A673 (cell line): ENCODE measurements at regions not wholly inside any gene's neighbourhood (a gene's known extent, or its start where the extent isn't known, plus 50 kb on each side); places are given as distances from the start of the nearest gene placed in this dataset.

Source experiments
- BruUV-seq: library from RNA; stranded (reverse); fragments of 400-500 nt; replicated peaks from 2 replicates; lab custom pipeline; 2021; lab: Mats Ljungman, UMichigan
- CTCF ChIA-PET: fragments of 300-600 bp; sonication (Branson Sonifier 250); formaldehyde crosslinking; loops from one replicate; lab custom pipeline; 2022; ENCODE audit warnings: antibody characterized with exemption; lab: Charles Lee
- POLR2A ChIA-PET: fragments of 300-600 bp; sonication (Branson Sonifier 250); formaldehyde crosslinking; loops from one replicate; lab custom pipeline; 2022; ENCODE audit warnings: antibody characterized with exemption; ENCODE audit not compliant: low non-redundant PET; lab: Charles Lee
- DNase-seq: peaks from one replicate; pipeline ENCODE4 v3.0.0-alpha.2; 2015; ENCODE audit warnings: low spot score
- H3K27ac ChIP-seq: fragments of 200-600 bp; sonication (generic); 2 replicates; pipeline ENCODE4 v1.5.1; 2016; ENCODE audit warnings: mixed run types, low read depth, mild to moderate bottlenecking, mixed read lengths, antibody characterized with exemption, low read length; ENCODE audit not compliant: poor library complexity, severe bottlenecking
- H3K27me3 ChIP-seq: fragments of 200-600 bp; sonication (generic); replicated peaks from 2 replicates; pipeline ENCODE4 v1.6.1; 2017; ENCODE audit warnings: mixed run types, low read depth, mild to moderate bottlenecking, mixed read lengths, antibody characterized with exemption, low read length; ENCODE audit not compliant: insufficient read depth, poor library complexity
- H3K36me3 ChIP-seq: fragments of 200-600 bp; sonication (generic); 2 replicates; pipeline ENCODE4 v1.6.1; 2016; ENCODE audit warnings: mixed run types, mild to moderate bottlenecking, mixed read lengths, antibody characterized with exemption, low read length; ENCODE audit not compliant: insufficient read depth, poor library complexity, severe bottlenecking
- H3K4me1 ChIP-seq: fragments of 200-600 bp; sonication (generic); 2 replicates; pipeline ENCODE4 v1.6.1; 2017; ENCODE audit warnings: mixed run types, mild to moderate bottlenecking, mixed read lengths, antibody characterized with exemption, low read length; ENCODE audit not compliant: insufficient read depth, poor library complexity, severe bottlenecking
- H3K4me3 ChIP-seq: fragments of 200-600 bp; sonication (generic); 2 replicates; pipeline ENCODE4 v1.5.1; 2016; ENCODE audit warnings: low read depth, mixed run types, mild to moderate bottlenecking, mixed read lengths, low read length; ENCODE audit not compliant: poor library complexity, severe bottlenecking
- H3K9me3 ChIP-seq: fragments of 200-600 bp; sonication (generic); 2 replicates; pipeline ENCODE4 v1.6.1; 2016; ENCODE audit warnings: mixed run types, low read depth, mild to moderate bottlenecking, mixed read lengths, antibody characterized with exemption, low read length; ENCODE audit not compliant: poor library complexity, severe bottlenecking
- EZH2 ChIP-seq: fragments of 200-600 bp; sonication (generic); IDR thresholded peaks from 2 replicates; pipeline ENCODE4 v1.6.1; 2017; ENCODE audit warnings: borderline replicate concordance, low read depth, mild to moderate bottlenecking, mixed read lengths, antibody characterized with exemption, low read length; ENCODE audit not compliant: poor library complexity, severe bottlenecking
- intact Hi-C: fragments of 100-400 bp; cut with micrococcal nuclease; formaldehyde crosslinking; loops from one replicate; pipeline ENCODE4 v1.10.0; 2022; ENCODE audit not compliant: unreplicated experiment
- TF ChIP-seq, protein P1 (sequence below): fragments of 300-800, 200-600 bp; sonication (generic); conservative IDR thresholded peaks from 2 replicates; pipeline ENCODE4 v1.5.1; 2017; ENCODE audit warnings: low read depth, mild to moderate bottlenecking, antibody characterized with exemption, low read length, moderate library complexity, mixed read lengths

DNA sequence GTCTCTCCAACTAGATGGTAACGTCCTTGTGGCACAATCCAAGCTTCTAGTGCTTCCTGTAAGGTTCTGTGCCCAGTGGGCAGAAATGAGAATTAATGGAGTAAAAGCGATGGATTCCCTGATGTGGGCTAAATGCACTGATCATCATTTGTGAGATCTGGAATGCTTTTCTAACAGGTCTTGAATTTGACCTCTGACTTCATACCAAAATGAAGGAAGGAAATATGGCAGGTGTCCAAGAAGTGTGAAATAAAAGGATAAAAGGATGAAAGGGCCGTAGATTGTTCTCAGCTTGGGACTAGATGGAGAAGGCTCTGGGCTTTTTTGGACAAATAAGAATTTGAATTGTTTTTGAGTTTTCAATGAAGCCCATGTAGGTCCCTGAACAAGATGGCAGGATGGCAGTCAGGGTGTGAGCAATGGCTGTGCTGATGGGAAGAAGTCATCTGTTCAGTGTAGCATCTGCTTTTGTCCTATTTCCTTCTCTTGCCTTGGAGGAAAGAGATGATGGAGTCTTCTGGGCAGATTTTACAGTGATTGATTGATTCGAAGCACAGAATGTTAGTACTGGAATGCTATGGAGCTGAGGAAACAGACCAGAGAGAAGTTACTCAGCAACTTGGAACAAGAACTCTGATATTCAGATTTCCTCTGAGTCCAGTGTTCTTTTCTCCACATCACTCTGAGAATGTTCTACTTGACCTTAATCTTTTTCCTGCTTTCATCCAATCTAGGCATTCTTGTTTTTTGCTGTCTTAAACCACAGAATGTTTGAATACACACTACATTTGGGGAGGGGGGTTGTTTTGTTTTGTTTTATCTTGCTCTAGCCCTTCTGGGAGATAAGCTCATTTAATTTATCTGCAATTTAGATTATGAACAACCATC, 286.0 kb downstream of the HLX start:
- H3K9me3 ChIP-seq = peaks cover 8% of the 10 kb centered on the region
- BruUV-seq = no TSS peak
- H3K27ac ChIP-seq = no peak overlapping the region
- no peaks in the 10 kb centered on the region for H3K4me1 ChIP-seq
- H3K4me3 ChIP-seq = no peak overlapping the region
- TF ChIP-seq, protein P1, sequence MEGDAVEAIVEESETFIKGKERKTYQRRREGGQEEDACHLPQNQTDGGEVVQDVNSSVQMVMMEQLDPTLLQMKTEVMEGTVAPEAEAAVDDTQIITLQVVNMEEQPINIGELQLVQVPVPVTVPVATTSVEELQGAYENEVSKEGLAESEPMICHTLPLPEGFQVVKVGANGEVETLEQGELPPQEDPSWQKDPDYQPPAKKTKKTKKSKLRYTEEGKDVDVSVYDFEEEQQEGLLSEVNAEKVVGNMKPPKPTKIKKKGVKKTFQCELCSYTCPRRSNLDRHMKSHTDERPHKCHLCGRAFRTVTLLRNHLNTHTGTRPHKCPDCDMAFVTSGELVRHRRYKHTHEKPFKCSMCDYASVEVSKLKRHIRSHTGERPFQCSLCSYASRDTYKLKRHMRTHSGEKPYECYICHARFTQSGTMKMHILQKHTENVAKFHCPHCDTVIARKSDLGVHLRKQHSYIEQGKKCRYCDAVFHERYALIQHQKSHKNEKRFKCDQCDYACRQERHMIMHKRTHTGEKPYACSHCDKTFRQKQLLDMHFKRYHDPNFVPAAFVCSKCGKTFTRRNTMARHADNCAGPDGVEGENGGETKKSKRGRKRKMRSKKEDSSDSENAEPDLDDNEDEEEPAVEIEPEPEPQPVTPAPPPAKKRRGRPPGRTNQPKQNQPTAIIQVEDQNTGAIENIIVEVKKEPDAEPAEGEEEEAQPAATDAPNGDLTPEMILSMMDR = no peak
- TF ChIP-seq EZH2 = no peak
- ChIA-PET CTCF (no interaction called here), POLR2A (no interaction called here)
- no peak for DNase-seq
- no peaks in the 10 kb centered on the region for H3K36me3 ChIP-seq
- no peaks in the 10 kb centered on the region for H3K27me3 ChIP-seq
- intact Hi-C loops = no loop called here

DNA sequence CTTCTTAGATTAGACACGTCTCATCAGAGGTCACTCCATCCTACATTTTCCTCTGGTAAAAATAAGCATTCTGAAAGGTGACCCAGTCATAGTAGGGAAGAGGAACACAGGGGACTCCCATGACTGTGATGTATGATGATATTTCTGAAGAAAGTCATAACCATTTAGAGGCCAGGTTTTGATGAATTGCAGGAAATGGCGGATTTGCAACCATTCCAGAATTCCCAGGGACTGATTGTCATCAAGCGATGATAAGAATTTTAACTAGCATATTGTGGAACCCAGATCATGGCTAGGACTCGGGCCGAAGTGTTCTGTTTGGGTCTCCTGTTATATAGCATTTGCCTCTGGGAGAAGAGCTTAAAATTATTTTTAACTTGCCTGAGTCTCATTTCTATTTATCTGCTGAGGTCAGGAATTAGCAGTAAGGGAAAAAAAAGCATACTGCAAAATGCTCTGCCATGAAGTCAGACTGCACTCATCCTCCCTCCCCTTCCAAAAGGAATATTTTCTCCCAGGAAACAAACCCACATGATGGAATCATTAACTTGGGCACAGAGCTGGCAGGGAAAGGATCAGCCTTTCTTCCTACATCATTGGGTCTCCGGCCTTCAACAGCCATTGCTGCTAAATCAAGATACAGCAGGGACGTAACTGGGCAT, 286.7 kb downstream of the HLX start:
- Histone ChIP-seq H3K27ac (no peak overlapping the region), H3K4me1 (no peaks in the 10 kb centered on the region), H3K27me3 (no peaks in the 10 kb centered on the region), H3K36me3 (no peaks in the 10 kb centered on the region), H3K4me3 (no peak overlapping the region), H3K9me3 (peaks cover 7% of the 10 kb centered on the region)
- TF ChIP-seq, protein P1 = no peak
- TF ChIP-seq EZH2 = no peak
- POLR2A ChIA-PET = no interaction called here
- intact Hi-C loops = no loop called here
- BruUV-seq = no TSS peak
- CTCF ChIA-PET = no interaction called here
- no peak for DNase-seq

DNA sequence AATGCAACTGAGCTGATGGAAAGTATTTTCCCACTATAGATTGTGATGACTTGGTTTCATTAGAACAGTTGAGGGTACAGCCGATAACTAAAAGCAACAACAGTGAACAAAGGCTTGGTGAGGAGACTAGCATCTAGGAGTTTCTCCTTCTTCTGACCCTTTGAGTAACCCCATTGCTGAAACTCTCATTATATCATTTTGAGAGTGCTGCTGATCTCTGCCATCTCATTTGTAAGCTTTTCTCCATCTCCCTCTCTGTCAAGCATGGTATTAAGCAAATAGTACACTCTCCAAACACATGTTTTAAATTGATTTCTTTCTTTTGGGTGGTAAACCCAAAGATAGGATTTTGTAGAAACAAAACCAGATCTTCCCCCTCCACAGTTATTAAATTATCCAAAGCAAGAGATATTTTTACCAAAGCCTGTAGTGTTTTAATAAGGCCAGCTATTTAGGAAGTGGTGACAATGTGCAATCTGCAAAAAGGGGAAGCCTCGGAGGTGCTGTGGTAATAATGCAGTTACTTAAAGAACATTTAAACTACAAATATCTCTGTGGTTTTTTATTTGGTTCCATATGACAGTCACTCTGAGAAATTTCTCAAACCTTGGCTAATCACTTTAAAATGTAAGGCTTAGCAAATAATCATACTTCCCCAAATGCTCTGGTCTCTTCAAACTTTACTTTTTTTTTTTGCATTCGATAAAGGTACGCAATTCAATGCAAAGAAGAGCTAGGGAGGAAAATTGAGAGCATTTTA, 287.5 kb downstream of the HLX start:
- Histone ChIP-seq H3K36me3 (no peaks in the 10 kb centered on the region), H3K9me3 (no peaks in the 10 kb centered on the region), H3K4me1 (no peaks in the 10 kb centered on the region), H3K4me3 (no peak overlapping the region), H3K27me3 (no peaks in the 10 kb centered on the region), H3K27ac (no peak overlapping the region)
- intact Hi-C loops = no loop called here
- TF ChIP-seq, protein P1 = no peak
- TF ChIP-seq EZH2 = no peak
- BruUV-seq = no TSS peak
- no peak for DNase-seq
- ChIA-PET CTCF (no interaction called here), POLR2A (no interaction called here)
